ENCODE measurements at regions not wholly inside any gene's neighbourhood (a gene's known extent, or its start where the extent isn't known, plus 50 kb on each side); places are given as distances from the start of the nearest gene placed in this dataset.

DNA sequence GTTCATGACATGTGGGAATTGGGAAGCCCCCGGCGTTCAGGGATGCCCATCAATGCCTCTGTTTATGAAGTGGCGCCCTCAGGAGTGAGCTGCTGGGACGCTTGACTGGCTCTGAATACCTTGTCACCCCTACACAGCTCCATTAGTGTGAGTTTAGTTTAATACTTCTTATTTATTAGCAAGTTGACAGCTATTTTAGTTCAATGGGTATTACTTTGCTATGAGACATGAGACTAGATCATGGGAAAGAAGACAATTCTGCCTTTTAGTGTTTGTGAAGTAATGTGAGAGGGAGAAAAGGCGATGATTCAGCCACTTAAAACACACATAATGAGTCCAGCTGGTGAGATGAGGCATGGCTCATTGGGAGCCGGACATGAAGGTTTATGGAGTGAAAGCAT, 678.5 kb downstream of the NR2F2 start:
- H3K9me3 ChIP-seq = no peaks in the 10 kb centered on the region
- DNase-seq = no peak
- no peaks in the 10 kb centered on the region for H3K4me1 ChIP-seq
- no peaks in the 10 kb centered on the region for H3K27me3 ChIP-seq
- no peak overlapping the region for H3K27ac ChIP-seq
- intact Hi-C loops (cut with DNase I; ENCODE audit: low total_unique reads) = no loop called here
- H3K36me3 ChIP-seq = no peaks in the 10 kb centered on the region
- TF ChIP-seq, protein P1, sequence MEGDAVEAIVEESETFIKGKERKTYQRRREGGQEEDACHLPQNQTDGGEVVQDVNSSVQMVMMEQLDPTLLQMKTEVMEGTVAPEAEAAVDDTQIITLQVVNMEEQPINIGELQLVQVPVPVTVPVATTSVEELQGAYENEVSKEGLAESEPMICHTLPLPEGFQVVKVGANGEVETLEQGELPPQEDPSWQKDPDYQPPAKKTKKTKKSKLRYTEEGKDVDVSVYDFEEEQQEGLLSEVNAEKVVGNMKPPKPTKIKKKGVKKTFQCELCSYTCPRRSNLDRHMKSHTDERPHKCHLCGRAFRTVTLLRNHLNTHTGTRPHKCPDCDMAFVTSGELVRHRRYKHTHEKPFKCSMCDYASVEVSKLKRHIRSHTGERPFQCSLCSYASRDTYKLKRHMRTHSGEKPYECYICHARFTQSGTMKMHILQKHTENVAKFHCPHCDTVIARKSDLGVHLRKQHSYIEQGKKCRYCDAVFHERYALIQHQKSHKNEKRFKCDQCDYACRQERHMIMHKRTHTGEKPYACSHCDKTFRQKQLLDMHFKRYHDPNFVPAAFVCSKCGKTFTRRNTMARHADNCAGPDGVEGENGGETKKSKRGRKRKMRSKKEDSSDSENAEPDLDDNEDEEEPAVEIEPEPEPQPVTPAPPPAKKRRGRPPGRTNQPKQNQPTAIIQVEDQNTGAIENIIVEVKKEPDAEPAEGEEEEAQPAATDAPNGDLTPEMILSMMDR (IDR thresholded peaks at IDR 0.05) = no peak
- H3K4me3 ChIP-seq = no peak overlapping the region

DNA sequence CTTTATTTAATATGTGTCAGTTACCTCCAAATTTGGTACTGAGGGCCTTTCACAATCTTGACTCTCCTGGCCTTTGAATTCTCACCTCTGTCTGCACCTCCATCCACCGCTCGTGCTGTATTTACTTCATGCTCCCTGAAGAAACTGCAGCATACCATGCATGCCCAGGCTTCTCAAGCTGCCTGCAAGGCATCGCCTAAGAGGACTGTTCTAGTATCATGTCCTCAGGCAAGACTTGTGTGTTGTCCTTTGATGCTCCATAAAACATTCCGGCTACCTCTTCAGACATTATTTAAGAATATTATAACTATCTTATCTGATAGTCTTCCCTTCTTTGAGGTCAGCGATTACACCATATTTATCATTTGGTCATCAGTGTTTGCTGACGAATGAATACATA, 682.5 kb downstream of the NR2F2 start:
- Histone ChIP-seq H3K36me3 (no peaks in the 10 kb centered on the region), H3K27me3 (no peaks in the 10 kb centered on the region), H3K4me3 (no peak overlapping the region), H3K4me1 (no peaks in the 10 kb centered on the region), H3K27ac (no peak overlapping the region), H3K9me3 (peaks cover 0 to 5% (median 0%) of the 10 kb centered on the region in 3 donors)
- TF ChIP-seq, protein P1 (IDR thresholded peaks at IDR 0.05) = no peak
- no peak for DNase-seq
- intact Hi-C loops (cut with DNase I; ENCODE audit: low total_unique reads) = no loop called here

DNA sequence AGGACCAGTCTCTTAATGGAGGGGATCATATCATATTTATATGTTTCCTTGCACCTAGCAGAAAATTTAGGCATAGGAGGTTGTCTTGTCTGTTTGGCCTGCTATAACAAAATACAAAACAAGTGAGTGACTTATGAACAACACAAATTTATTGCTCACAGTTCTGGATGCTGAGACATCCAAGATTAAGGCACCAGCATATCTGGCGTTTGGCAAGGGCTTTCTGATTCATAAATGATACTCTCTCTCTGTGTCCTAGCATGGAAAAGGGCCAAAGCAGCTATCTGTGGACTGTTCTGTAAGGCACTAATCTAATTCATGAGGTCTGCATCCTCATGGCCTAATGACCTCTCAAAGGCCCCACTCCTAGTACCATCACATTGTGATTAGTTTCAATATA, 683.0 kb downstream of the NR2F2 start:
- Histone ChIP-seq H3K4me1 (no peaks in the 10 kb centered on the region), H3K9me3 (peaks cover 0 to 5% (median 0%) of the 10 kb centered on the region in 3 donors), H3K36me3 (no peaks in the 10 kb centered on the region), H3K4me3 (no peak overlapping the region), H3K27ac (no peak overlapping the region), H3K27me3 (no peaks in the 10 kb centered on the region)
- intact Hi-C loops (cut with DNase I; ENCODE audit: low total_unique reads) = no loop called here
- TF ChIP-seq, protein P1 (IDR thresholded peaks at IDR 0.05) = no peak
- no peak for DNase-seq

DNA sequence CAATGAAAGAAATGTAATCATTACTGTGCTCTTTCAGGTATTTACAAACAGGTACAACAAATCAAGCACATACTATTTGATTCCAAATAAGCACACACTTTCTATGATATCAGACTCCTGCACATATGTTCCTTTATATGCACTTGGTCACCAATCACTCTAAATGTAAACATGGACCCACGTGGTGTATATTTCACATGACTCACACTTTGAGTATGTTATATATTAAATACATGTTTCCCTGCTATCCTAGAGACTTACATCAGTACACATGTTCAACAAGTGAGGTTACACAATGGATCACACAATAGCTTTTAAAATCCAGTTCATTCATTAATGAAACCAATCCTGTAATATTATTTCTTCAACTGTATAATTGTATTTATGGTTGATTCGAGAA, 683.5 kb downstream of the NR2F2 start:
- intact Hi-C loops (cut with DNase I; ENCODE audit: low total_unique reads) = no loop called here
- Histone ChIP-seq H3K27me3 (no peaks in the 10 kb centered on the region), H3K9me3 (peaks cover 0 to 5% (median 0%) of the 10 kb centered on the region in 3 donors), H3K36me3 (no peaks in the 10 kb centered on the region), H3K4me1 (no peaks in the 10 kb centered on the region), H3K27ac (no peak overlapping the region), H3K4me3 (no peak overlapping the region)
- TF ChIP-seq, protein P1 (IDR thresholded peaks at IDR 0.05) = no peak
- no peak for DNase-seq

- DNase-seq = no peak
- Histone ChIP-seq H3K27ac (no peak overlapping the region), H3K4me1 (no peaks in the 10 kb centered on the region), H3K36me3 (no peaks in the 10 kb centered on the region), H3K27me3 (no peaks in the 10 kb centered on the region), H3K9me3 (peaks cover 0 to 6% (median 6%) of the 10 kb centered on the region in 3 donors), H3K4me3 (no peak overlapping the region)
- TF ChIP-seq, protein P1 (IDR thresholded peaks at IDR 0.05) = no peak
- intact Hi-C loops (cut with DNase I; ENCODE audit: low total_unique reads) = no loop called here
These were observed 693.0 kb downstream of the NR2F2 start for GRCh38 chr15:97023488-97023844.

GRCh38 chr15:97026781-97027180, 696.3 kb downstream of the NR2F2 start:
- Histone ChIP-seq H3K9me3 (peaks cover 0 to 18% (median 18%) of the 10 kb centered on the region in 3 donors), H3K27me3 (no peaks in the 10 kb centered on the region), H3K36me3 (no peaks in the 10 kb centered on the region), H3K4me3 (no peak overlapping the region), H3K27ac (no peak overlapping the region), H3K4me1 (no peaks in the 10 kb centered on the region)
- no peak for DNase-seq
- intact Hi-C loops (cut with DNase I; ENCODE audit: low total_unique reads) = no loop called here
- TF ChIP-seq, protein P1 (IDR thresholded peaks at IDR 0.05) = no peak

Measured in tibial artery (tissue), 4 donors.